ENCODE measurements at regions not wholly inside any gene's neighbourhood (a gene's known extent, or its start where the extent isn't known, plus 50 kb on each side); places are given as distances from the start of the nearest gene placed in this dataset.

GRCh38 chr16:73216932-73217331 lies 169.0 kb upstream of the ZFHX3 start:
- Histone ChIP-seq H3K36me3 (replicated peaks) (no peaks in the 10 kb centered on the region), H3K27ac (no peak overlapping the region), H3K27me3 (replicated peaks) (no peaks in the 10 kb centered on the region), H3K4me3 (ENCODE audit: low read depth, low read length) (no peak overlapping the region)
- in situ Hi-C loops (cut with HindIII; ENCODE audit: low pct_ligation_motif_present, low sequenced_read_pairs), result loop anchor here (25.0 kb wide), 1 partner anchor 380 kb away; no protein-coding TSS in a partner anchor
- no peak for DNase-seq
- TF ChIP-seq, protein P1, sequence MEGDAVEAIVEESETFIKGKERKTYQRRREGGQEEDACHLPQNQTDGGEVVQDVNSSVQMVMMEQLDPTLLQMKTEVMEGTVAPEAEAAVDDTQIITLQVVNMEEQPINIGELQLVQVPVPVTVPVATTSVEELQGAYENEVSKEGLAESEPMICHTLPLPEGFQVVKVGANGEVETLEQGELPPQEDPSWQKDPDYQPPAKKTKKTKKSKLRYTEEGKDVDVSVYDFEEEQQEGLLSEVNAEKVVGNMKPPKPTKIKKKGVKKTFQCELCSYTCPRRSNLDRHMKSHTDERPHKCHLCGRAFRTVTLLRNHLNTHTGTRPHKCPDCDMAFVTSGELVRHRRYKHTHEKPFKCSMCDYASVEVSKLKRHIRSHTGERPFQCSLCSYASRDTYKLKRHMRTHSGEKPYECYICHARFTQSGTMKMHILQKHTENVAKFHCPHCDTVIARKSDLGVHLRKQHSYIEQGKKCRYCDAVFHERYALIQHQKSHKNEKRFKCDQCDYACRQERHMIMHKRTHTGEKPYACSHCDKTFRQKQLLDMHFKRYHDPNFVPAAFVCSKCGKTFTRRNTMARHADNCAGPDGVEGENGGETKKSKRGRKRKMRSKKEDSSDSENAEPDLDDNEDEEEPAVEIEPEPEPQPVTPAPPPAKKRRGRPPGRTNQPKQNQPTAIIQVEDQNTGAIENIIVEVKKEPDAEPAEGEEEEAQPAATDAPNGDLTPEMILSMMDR (IDR thresholded peaks at IDR 0.05; ENCODE audit: low read depth, low read length, missing control alignments), result no peak

- Histone ChIP-seq H3K27ac (peak overlapping the region; percentile 73), H3K27me3 (replicated peaks) (no peaks in the 10 kb centered on the region), H3K4me3 (ENCODE audit: low read depth, low read length) (no peak overlapping the region), H3K36me3 (replicated peaks) (no peaks in the 10 kb centered on the region)
- in situ Hi-C loops (cut with HindIII; ENCODE audit: low pct_ligation_motif_present, low sequenced_read_pairs), result loop anchor here (25.0 kb wide), 1 partner anchor 379 kb away; no protein-coding TSS in a partner anchor
- TF ChIP-seq, protein P1 (IDR thresholded peaks at IDR 0.05; ENCODE audit: low read depth, low read length, missing control alignments), result no peak
- peak; percentile 40 for DNase-seq
These were observed 167.9 kb upstream of the ZFHX3 start for GRCh38 chr16:73215678-73216377.

DNA sequence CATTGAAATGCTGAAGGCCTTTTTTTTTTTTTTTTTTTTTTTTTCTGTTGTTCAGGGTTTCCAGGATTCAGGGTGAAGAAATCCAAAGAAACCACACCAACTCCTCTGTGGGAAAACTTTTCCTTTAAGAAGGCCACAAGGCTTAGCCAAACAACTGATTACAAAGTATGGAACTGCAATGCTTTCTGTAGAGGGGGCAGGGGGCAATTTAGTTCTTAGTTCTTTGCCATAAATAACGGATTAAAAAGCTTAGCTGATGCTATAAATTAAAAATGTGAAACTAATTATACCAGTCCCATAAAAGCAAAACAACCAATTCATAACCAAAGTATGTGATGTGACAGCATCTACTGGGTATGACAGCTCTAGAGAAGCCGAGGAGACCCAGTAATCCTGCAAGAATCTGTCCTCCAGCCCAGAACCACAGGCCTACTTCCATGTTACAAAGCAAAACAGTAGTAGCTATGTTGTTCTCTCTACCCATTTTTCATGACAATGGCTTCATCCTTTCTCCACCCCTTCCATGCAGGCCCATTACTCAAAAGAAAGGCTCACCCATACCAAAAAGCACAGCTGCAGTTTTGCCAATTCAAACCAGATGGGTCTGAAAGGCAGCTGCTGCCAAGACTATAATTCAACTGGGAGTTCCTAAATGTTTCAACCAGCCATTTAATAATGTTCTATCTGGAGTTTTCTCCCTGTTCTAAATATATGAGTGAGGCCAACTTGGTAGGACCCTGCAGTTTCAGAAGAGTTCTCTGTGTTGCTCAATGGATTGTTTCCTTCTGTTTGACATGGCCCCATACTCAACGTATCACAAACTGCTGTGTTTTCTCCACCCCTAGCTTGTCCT lies 167.1 kb upstream of the ZFHX3 start:
- TF ChIP-seq, protein P1 (IDR thresholded peaks at IDR 0.05; ENCODE audit: low read depth, low read length, missing control alignments), result no peak
- no peak overlapping the region for H3K4me3 ChIP-seq (ENCODE audit: low read depth, low read length)
- in situ Hi-C loops (cut with HindIII; ENCODE audit: low pct_ligation_motif_present, low sequenced_read_pairs), result loop anchor here (25.0 kb wide), 1 partner anchor 378 kb away; no protein-coding TSS in a partner anchor
- no peaks in the 10 kb centered on the region for H3K27me3 ChIP-seq (replicated peaks)
- DNase-seq, result peak; percentile 87
- no peaks in the 10 kb centered on the region for H3K36me3 ChIP-seq (replicated peaks)
- peak overlapping the region; percentile 73 for H3K27ac ChIP-seq

DNA sequence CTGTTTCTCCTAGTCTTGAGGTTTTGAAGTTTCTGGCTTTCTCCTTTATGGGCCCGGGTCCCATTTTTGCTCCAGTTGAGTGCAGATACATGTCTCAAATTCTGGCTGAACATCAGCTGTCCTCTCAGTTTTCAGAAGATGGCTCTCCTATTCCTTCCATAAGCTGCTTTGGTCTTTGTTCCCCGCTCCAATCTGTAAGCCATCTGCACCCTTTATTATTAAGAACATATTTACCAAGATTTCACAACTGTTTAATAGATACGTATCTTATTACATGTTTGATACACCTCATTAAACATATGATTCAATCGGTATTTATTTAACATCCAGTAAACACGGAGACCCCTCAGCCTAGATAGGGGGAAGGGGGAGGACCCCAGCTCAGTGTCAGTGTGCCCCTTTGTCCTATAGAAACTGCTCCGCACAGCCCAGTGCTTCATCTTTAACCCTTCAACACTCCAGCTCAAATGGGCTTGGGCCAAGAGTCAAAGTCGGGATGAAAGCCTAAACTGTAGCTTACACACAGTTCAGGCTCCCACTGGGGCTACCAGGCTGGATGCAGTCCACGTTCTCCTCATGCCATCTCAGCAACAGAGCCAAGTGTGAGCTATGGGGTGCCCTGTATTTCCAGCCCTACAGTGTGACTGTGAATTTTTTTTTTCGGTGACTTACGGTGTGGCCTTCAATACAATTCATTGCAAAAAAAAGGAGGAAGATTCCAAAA lies 166.0 kb upstream of the ZFHX3 start:
- TF ChIP-seq, protein P1 (IDR thresholded peaks at IDR 0.05; ENCODE audit: low read depth, low read length, missing control alignments), result no peak
- Histone ChIP-seq H3K27me3 (replicated peaks) (no peaks in the 10 kb centered on the region), H3K4me3 (ENCODE audit: low read depth, low read length) (no peak overlapping the region), H3K36me3 (replicated peaks) (no peaks in the 10 kb centered on the region), H3K27ac (no peak overlapping the region)
- in situ Hi-C loops (cut with HindIII; ENCODE audit: low pct_ligation_motif_present, low sequenced_read_pairs), result loop anchor here (25.0 kb wide), 1 partner anchor 377 kb away; no protein-coding TSS in a partner anchor
- DNase-seq, result no peak

DNA sequence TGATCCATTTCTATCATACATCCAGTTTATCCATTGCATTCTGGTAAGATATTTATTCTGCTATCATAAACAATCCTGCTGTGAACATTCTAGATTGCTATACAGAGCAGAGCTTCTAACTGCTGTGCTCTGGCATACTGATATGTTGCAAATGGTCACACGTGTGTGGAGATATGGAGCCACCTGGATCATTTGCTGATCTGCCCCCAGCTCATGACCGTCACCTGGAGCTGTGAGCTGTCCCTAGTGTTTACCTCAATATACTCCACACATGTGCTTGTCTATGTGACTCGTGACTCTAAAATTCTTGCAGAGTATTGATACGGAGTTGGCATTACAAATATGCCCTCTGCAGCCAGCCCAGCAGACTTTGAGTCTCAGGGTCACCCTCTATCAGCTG lies 164.5 kb upstream of the ZFHX3 start:
- H3K27ac ChIP-seq, result no peak overlapping the region
- in situ Hi-C loops (cut with HindIII; ENCODE audit: low pct_ligation_motif_present, low sequenced_read_pairs), result loop anchor here (25.0 kb wide), 1 partner anchor 375 kb away; no protein-coding TSS in a partner anchor
- no peaks in the 10 kb centered on the region for H3K36me3 ChIP-seq (replicated peaks)
- no peak for DNase-seq
- no peak overlapping the region for H3K4me3 ChIP-seq (ENCODE audit: low read depth, low read length)
- TF ChIP-seq, protein P1 (IDR thresholded peaks at IDR 0.05; ENCODE audit: low read depth, low read length, missing control alignments), result no peak
- H3K27me3 ChIP-seq (replicated peaks), result no peaks in the 10 kb centered on the region
